Transverse colon (tissue), 4 donors: ENCODE measurements at regions not wholly inside any gene's neighbourhood (a gene's known extent, or its start where the extent isn't known, plus 50 kb on each side); places are given as distances from the start of the nearest gene placed in this dataset.
A peak's percentile ranks its signal among the peaks of the same experiment; 100 is the strongest.

Experiments
- DNase-seq: peaks from one replicate; pipeline ENCODE4 v3.0.0-alpha.2; 2019
- H3K27ac ChIP-seq, 4 donors: fragments of 200-600 bp; sonication (generic); 2 replicates each; pipeline ENCODE4 v1.5.1; 2016 to 2018; ENCODE audit warnings: inconsistent platforms in 4 of 4
- H3K27me3 ChIP-seq: fragments of 200-600 bp; sonication (generic); 2 replicates; pipeline ENCODE4 v1.5.1; 2017; ENCODE audit warnings: inconsistent platforms
- H3K36me3 ChIP-seq, 4 donors: fragments of 200-600 bp; sonication (generic); 2 replicates each; pipeline ENCODE4 v1.5.1; 2017 to 2019; ENCODE audit warnings: inconsistent platforms in 4 of 4
- H3K4me1 ChIP-seq, 4 donors: fragments of 200-600 bp; sonication (generic); 2 replicates each; pipeline ENCODE4 v1.5.1; 2017 to 2020; ENCODE audit warnings: inconsistent platforms in 4 of 4
- H3K4me3 ChIP-seq, 4 donors: fragments of 200-600 bp; sonication (generic); 1 replicate in 1 of 4; 2 replicates in 3 of 4; pipeline versions ENCODE4 v1.5.1 to v1.6.1; 2017 to 2019; ENCODE audit warnings: inconsistent platforms in 4 of 4
- H3K9me3 ChIP-seq, 2 donors: fragments of 200-600 bp; sonication (generic); 2 replicates each; pipeline ENCODE4 v1.5.1; 2017 to 2019; ENCODE audit warnings: inconsistent platforms in 2 of 2
- EP300 ChIP-seq: sonication (generic); formaldehyde crosslinking; IDR thresholded peaks from one replicate; pipeline ENCODE4 v1.6.1; 2017; ENCODE audit warnings: antibody characterized with exemption, low read depth
- POLR2A ChIP-seq: fragments of 450-650 bp; IDR thresholded peaks from one replicate; pipeline ENCODE4 v1.6.1; 2016; ENCODE audit warnings: antibody characterized with exemption, mild to moderate bottlenecking, moderate library complexity
- POLR2AphosphoS5 ChIP-seq, 3 donors: sonication (generic); formaldehyde crosslinking; IDR thresholded peaks; one replicate each; pipeline ENCODE4 v1.6.1; 2016; ENCODE audit warnings: antibody characterized with exemption in 3 of 3
- WGBS, 2 donors: methylation state at CpG; one replicate each; pipeline ENCODE4 v1.1.5; 2018; ENCODE audit warnings: low coverage in 1 of 2; 5-methylcytosine and 5-hydroxymethylcytosine counted together
- in situ Hi-C, 4 donors: fragments of 200-750 bp; cut with MboI; loops; one replicate each; pipeline versions ENCODE4 v1.15.0 to v1.15.1; 2017; ENCODE audit warnings: low sequenced_read_pairs in 3 of 4, low pct_ligation_motif_present in 1 of 4, low pct_unique_long_range_greater_than_20kb in 1 of 4
- intact Hi-C: fragments of 100-400 bp; cut with DNase I; formaldehyde crosslinking; loops from one replicate; pipeline ENCODE4 v1.15.1; 2023; ENCODE audit warnings: low total_unique reads
- TF ChIP-seq, protein P1 (sequence below), 5 experiments: fragments of 200-600 bp in 3 of 5; fragments of 450-650 bp in 2 of 5; sonication (generic) in 3 of 5; IDR thresholded peaks; 1 replicate in 2 of 5; 2 replicates in 3 of 5; pipeline ENCODE4 v1.5.1; 2016 to 2017; ENCODE audit warnings: antibody characterized with exemption in 5 of 5, inconsistent platforms in 3 of 5, mild to moderate bottlenecking in 2 of 5, moderate library complexity in 1 of 5

- in situ Hi-C loops, result no loop called here
- intact Hi-C loops, result no loop called here
Measured at GRCh38 chr1:4584449-4584848, 70.0 kb upstream of the AJAP1 start.

DNA sequence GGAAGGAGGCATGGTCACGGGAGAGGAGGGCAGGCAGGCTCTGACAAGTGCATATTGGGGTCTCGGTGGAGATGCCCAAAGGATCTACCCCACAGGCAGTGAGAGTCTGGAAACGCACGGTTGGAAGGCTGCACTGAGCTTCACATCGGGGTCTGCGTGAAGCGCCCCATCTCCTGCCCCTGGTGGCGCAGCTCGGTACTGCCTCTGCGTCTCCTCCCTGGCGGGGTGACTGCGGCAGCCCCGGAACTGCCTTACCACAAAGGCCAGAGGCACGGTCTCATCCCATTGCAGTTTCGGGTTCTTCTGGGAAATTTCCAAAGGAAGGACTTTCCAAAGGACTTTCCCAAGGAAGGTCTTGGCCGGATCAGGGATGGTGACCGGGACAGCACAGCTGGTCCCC, 69.2 kb upstream of the AJAP1 start:
- intact Hi-C loops, result no loop called here
- no peak overlapping the region for H3K4me3 ChIP-seq
- no peaks in the 10 kb centered on the region for H3K9me3 ChIP-seq
- H3K4me1 ChIP-seq, result no peaks in the 10 kb centered on the region
- WGBS, 2 donors, result 32% methylated on average over 13 of the region's 17 CpGs; no CpG with 5 or more reads in 1 of the 2 donors
- H3K27me3 ChIP-seq, result peaks cover 20% of the 10 kb centered on the region
- no peaks in the 10 kb centered on the region for H3K36me3 ChIP-seq
- in situ Hi-C loops, result no loop called here
- H3K27ac ChIP-seq, result no peak overlapping the region
- TF ChIP-seq, protein P1, sequence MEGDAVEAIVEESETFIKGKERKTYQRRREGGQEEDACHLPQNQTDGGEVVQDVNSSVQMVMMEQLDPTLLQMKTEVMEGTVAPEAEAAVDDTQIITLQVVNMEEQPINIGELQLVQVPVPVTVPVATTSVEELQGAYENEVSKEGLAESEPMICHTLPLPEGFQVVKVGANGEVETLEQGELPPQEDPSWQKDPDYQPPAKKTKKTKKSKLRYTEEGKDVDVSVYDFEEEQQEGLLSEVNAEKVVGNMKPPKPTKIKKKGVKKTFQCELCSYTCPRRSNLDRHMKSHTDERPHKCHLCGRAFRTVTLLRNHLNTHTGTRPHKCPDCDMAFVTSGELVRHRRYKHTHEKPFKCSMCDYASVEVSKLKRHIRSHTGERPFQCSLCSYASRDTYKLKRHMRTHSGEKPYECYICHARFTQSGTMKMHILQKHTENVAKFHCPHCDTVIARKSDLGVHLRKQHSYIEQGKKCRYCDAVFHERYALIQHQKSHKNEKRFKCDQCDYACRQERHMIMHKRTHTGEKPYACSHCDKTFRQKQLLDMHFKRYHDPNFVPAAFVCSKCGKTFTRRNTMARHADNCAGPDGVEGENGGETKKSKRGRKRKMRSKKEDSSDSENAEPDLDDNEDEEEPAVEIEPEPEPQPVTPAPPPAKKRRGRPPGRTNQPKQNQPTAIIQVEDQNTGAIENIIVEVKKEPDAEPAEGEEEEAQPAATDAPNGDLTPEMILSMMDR (IDR thresholded peaks at IDR 0.05), result peak; percentile 18 to 42 (median 33)
- TF ChIP-seq POLR2AphosphoS5 (IDR thresholded peaks at IDR 0.05) (no peak), EP300 (no peak), POLR2A (no peak)
- DNase-seq, result no peak

More at GRCh38 chr1:4584449-4584848, 70.0 kb upstream of the AJAP1 start:
- DNase-seq, result no peak
- no peaks in the 10 kb centered on the region for H3K4me1 ChIP-seq
- no peak overlapping the region for H3K4me3 ChIP-seq
- 49 to 79% methylated on average over 2 to 5 of the region's 5 CpGs for WGBS, 2 donors
- no peaks in the 10 kb centered on the region for H3K36me3 ChIP-seq
- TF ChIP-seq, protein P1 (IDR thresholded peaks at IDR 0.05), result no peak
- TF ChIP-seq POLR2AphosphoS5 (IDR thresholded peaks at IDR 0.05), result no peak
- TF ChIP-seq POLR2A, result no peak
- TF ChIP-seq EP300, result no peak
- peaks cover 20% of the 10 kb centered on the region for H3K27me3 ChIP-seq
- H3K9me3 ChIP-seq, result no peaks in the 10 kb centered on the region
- H3K27ac ChIP-seq, result no peak overlapping the region

DNA sequence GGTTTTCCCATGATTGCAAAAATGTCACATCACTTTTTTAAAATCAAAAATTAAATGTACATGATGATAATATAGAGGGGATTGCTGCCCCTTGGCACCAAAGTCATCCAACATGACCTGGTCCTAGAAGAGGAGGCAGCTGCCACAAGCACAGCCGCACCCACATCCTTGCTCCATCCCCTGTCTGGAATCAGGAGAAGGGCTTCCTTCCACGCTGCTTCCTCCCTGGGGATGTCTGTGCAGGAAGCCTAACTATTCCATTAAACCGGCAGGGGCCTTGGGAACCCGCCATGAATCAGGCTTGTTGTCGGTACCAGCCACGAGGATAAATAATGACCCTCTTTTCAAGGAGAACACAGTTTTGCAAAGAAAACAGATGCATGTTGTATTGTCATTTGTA, 68.7 kb upstream of the AJAP1 start:
- in situ Hi-C loops (no loop called here), intact Hi-C loops (no loop called here)
- 40 to 60% methylated on average over 1 to 6 of the region's 6 CpGs for WGBS, 2 donors
- Histone ChIP-seq H3K4me3 (no peak overlapping the region), H3K27me3 (peaks cover 20% of the 10 kb centered on the region), H3K4me1 (no peaks in the 10 kb centered on the region), H3K36me3 (no peaks in the 10 kb centered on the region), H3K27ac (no peak overlapping the region), H3K9me3 (no peaks in the 10 kb centered on the region)
- TF ChIP-seq, protein P1 (IDR thresholded peaks at IDR 0.05), result no peak
- TF ChIP-seq POLR2AphosphoS5 (IDR thresholded peaks at IDR 0.05) (no peak), POLR2A (no peak), EP300 (no peak)
- no peak for DNase-seq

GRCh38 chr1:4586611-4587160, 67.7 kb upstream of the AJAP1 start:
- intact Hi-C loops, result no loop called here
- no peak for TF ChIP-seq POLR2A
- TF ChIP-seq, protein P1 (IDR thresholded peaks at IDR 0.05), result no peak
- TF ChIP-seq POLR2AphosphoS5 (IDR thresholded peaks at IDR 0.05), result no peak
- no peak for TF ChIP-seq EP300
- Histone ChIP-seq H3K4me3 (no peak overlapping the region), H3K9me3 (no peaks in the 10 kb centered on the region), H3K36me3 (no peaks in the 10 kb centered on the region), H3K27ac (no peak overlapping the region), H3K4me1 (no peaks in the 10 kb centered on the region), H3K27me3 (peaks cover 20% of the 10 kb centered on the region)
- no peak for DNase-seq
- WGBS, 2 donors, result 63 to 67% methylated on average over 1 to 6 of the region's 6 CpGs
- in situ Hi-C loops, result no loop called here
